K562 (cell line): ENCODE measurements at regions not wholly inside any gene's neighbourhood (a gene's known extent, or its start where the extent isn't known, plus 50 kb on each side); places are given as distances from the start of the nearest gene placed in this dataset.

Source experiments
- ATAC-seq: fragments of 200-7000 bp; cut with Tn5 transposase; 3 replicates; pipeline ENCODE4 v1.9.1; 2020; ENCODE audit warnings: moderate library complexity
- BruUV-seq: library from RNA; stranded (reverse); fragments of 400-500 nt; replicated peaks from 2 replicates; lab custom pipeline; 2021; lab: Mats Ljungman, UMichigan
- CTCF ChIA-PET: fragments of 300-600 bp; formaldehyde crosslinking; extraction: SDS; loops from one replicate; lab custom pipeline; 2021; ENCODE audit warnings: low intra/inter-chr PET ratio; lab: Yijun Ruan, JAX
- POLR2A ChIA-PET: fragments of 300-600, 350-650 bp; sonication (Branson Sonifier 250); formaldehyde crosslinking; extraction: SDS; loops from one replicate; lab custom pipeline; 2021; ENCODE audit warnings: antibody characterized with exemption, inconsistent platforms; lab: Yijun Ruan, JAX
- DNase-seq, 4 experiments: peaks; one replicate each; pipeline versions ENCODE4 v3.0.0 to v3.0.0-alpha.2; 2011 to 2018; ENCODE audit warnings: low spot score in 3 of 4, mixed read lengths in 3 of 4; ENCODE audit errors: extremely low read depth in 1 of 4
- FAIRE-seq: peaks from 2 replicates; lab custom pipeline; 2011; peaks lifted over from hg19 to GRCh38; lab: Jason Lieb, UNC
- H2AFZ ChIP-seq: 2 replicates; pipeline ENCODE4 v1.6.0; 2011; ENCODE audit warnings: low read depth, low read length, control low read depth, inconsistent platforms
- H3K27ac ChIP-seq: fragments of 200-600 bp; 3 replicates; pipeline ENCODE4 v1.8.0; 2011; ENCODE audit warnings: low read depth, mild to moderate bottlenecking, control low read depth, inconsistent platforms, low read length, moderate library complexity, mixed read lengths; ENCODE audit errors: extremely low read depth
- H3K27me3 ChIP-seq, 2 experiments: fragments of 300-600 bp in 1 of 2; 2 replicates in 1 of 2; 3 replicates in 1 of 2; pipeline versions ENCODE4 v1.6.0 to v1.8.0; 2011; ENCODE audit warnings: inconsistent platforms in 2 of 2, low read length in 2 of 2, mild to moderate bottlenecking in 1 of 2, mixed read lengths in 1 of 2, moderate library complexity in 1 of 2; ENCODE audit not compliant: control insufficient read depth in 2 of 2, insufficient read depth in 2 of 2
- H3K36me3 ChIP-seq: fragments of 300-600 bp; 3 replicates; pipeline ENCODE4 v1.8.0; 2011; ENCODE audit warnings: mild to moderate bottlenecking, low read length, inconsistent platforms; ENCODE audit not compliant: control insufficient read depth, insufficient read depth
- H3K4me1 ChIP-seq, 2 experiments: fragments of 200-600 bp in 1 of 2; replicated peaks in 1 of 2; 2 replicates in 1 of 2; 3 replicates in 1 of 2; pipeline versions ENCODE4 v1.5.1 to v1.8.0; 2011; ENCODE audit warnings: inconsistent platforms in 2 of 2, low read length in 2 of 2, mild to moderate bottlenecking in 1 of 2, mixed read lengths in 1 of 2, moderate library complexity in 1 of 2; ENCODE audit not compliant: control insufficient read depth in 2 of 2, insufficient read depth in 2 of 2
- H3K4me2 ChIP-seq: 2 replicates; pipeline ENCODE4 v1.6.1; 2011; ENCODE audit warnings: low read length, control low read depth, inconsistent platforms, mixed read lengths; ENCODE audit not compliant: insufficient read depth
- H3K4me3 ChIP-seq: fragments of 200-600 bp; sonication (generic), shearing (Covaris generic); 2 replicates; pipeline ENCODE4 v1.5.1; 2016; ENCODE audit warnings: control low read depth, inconsistent platforms
- H3K79me2 ChIP-seq: fragments of 200-600 bp; 3 replicates; pipeline ENCODE4 v1.8.0; 2011; ENCODE audit warnings: low read length, inconsistent platforms; ENCODE audit not compliant: control insufficient read depth, insufficient read depth
- H3K9ac ChIP-seq, 2 experiments: 2 replicates each; pipeline versions ENCODE4 v1.6.0 to v1.6.1; 2011; ENCODE audit warnings: low read depth in 2 of 2, low read length in 2 of 2, control low read depth in 1 of 2, inconsistent platforms in 1 of 2, mild to moderate bottlenecking in 1 of 2, mixed read lengths in 1 of 2; ENCODE audit not compliant: insufficient read depth in 1 of 2
- H3K9me1 ChIP-seq: one replicate; pipeline ENCODE4 v1.6.0; 2011; ENCODE audit warnings: inconsistent platforms, mild to moderate bottlenecking, low read length, moderate library complexity; ENCODE audit not compliant: control insufficient read depth, insufficient read depth
- H3K9me3 ChIP-seq: replicated peaks from 2 replicates; pipeline ENCODE4 v1.5.1; 2011; ENCODE audit warnings: low read depth, low read length, inconsistent platforms; ENCODE audit not compliant: control insufficient read depth, insufficient read depth
- H4K20me1 ChIP-seq: replicated peaks from 2 replicates; pipeline ENCODE4 v1.6.1; 2011; ENCODE audit warnings: low read length, inconsistent platforms, mixed read lengths; ENCODE audit not compliant: control insufficient read depth, insufficient read depth
- ASH1L ChIP-seq: fragments of 450-650 bp; IDR thresholded peaks from 2 replicates; pipeline ENCODE4 v1.6.1; 2018; ENCODE audit warnings: borderline replicate concordance, mild to moderate bottlenecking, low read depth; ENCODE audit not compliant: partially characterized antibody
- ATF7 ChIP-seq: fragments of 450-650 bp; IDR thresholded peaks from 2 replicates; pipeline ENCODE4 v1.7.1; 2014; ENCODE audit warnings: mild to moderate bottlenecking, moderate library complexity
- ETV5 ChIP-seq: sonication (generic); formaldehyde crosslinking; IDR thresholded peaks from 2 replicates; pipeline ENCODE4 v1.4.0; 2020; ENCODE audit warnings: low read depth, mild to moderate bottlenecking, missing genetic modification reagents
- FOXA3 ChIP-seq, 2 experiments: fragments of 450-650 bp in 1 of 2; sonication (generic) in 1 of 2; formaldehyde crosslinking; IDR thresholded peaks in 1 of 2; conservative IDR thresholded peaks in 1 of 2; 2 replicates each; pipeline versions ENCODE4 v1.4.0 to v1.8.0; 2020 to 2022; ENCODE audit warnings: mild to moderate bottlenecking in 2 of 2, missing genetic modification reagents in 1 of 2
- FOXM1 ChIP-seq, 2 experiments: fragments of 450-650 bp in 1 of 2; sonication (generic) in 1 of 2; formaldehyde crosslinking in 1 of 2; IDR thresholded peaks; 2 replicates each; pipeline versions ENCODE4 v1.6.1 to v1.9.0; 2017 to 2022; ENCODE audit warnings: low read depth in 2 of 2, mild to moderate bottlenecking in 2 of 2, missing genetic modification reagents in 1 of 2, moderate library complexity in 1 of 2
- HDAC3 ChIP-seq: fragments of 450-650 bp; IDR thresholded peaks from 2 replicates; pipeline ENCODE4 v1.6.1; 2018; ENCODE audit warnings: borderline replicate concordance, mild to moderate bottlenecking, moderate library complexity; ENCODE audit not compliant: partially characterized antibody
- NCOR1 ChIP-seq: fragments of 450-650 bp; IDR thresholded peaks from 2 replicates; pipeline ENCODE4 v1.6.1; 2016; ENCODE audit warnings: mild to moderate bottlenecking, moderate library complexity
- NFRKB ChIP-seq: fragments of 450-650 bp; IDR thresholded peaks from 2 replicates; pipeline ENCODE4 v1.6.1; 2016; ENCODE audit warnings: low read depth
- POLR3G ChIP-seq: IDR thresholded peaks from 2 replicates; pipeline ENCODE4 v1.6.1; 2011; ENCODE audit not compliant: insufficient read length, insufficient replicate concordance; ENCODE audit errors: extremely low read depth
- SLC30A9 ChIP-seq: fragments of 250-450 bp; sonication (Bioruptor Pico); IDR thresholded peaks from 2 replicates; pipeline ENCODE4 v1.8.0; 2022; ENCODE audit warnings: mild to moderate bottlenecking, moderate library complexity
- STAT5A ChIP-seq: IDR thresholded peaks from 2 replicates; pipeline ENCODE4 v1.6.1; 2012; ENCODE audit warnings: low read length, inconsistent platforms, borderline replicate concordance
- ZNF224 ChIP-seq: sonication (generic); formaldehyde crosslinking; IDR thresholded peaks from 2 replicates; pipeline ENCODE4 v1.8.0; 2022; ENCODE audit warnings: mild to moderate bottlenecking, missing genetic modification reagents
- ZNF311 ChIP-seq: fragments of 250-450 bp; sonication (Bioruptor Pico); IDR thresholded peaks from 2 replicates; pipeline ENCODE4 v1.4.0; 2020; ENCODE audit warnings: mild to moderate bottlenecking, moderate library complexity
- ZNF316 ChIP-seq: fragments of 450-650 bp; IDR thresholded peaks from 2 replicates; pipeline ENCODE4 v1.6.1; 2016
- WGBS: fragments of 100-300 bp; shearing (Covaris generic); methylation state at CpG from one replicate; pipeline ENCODE4 v1.1.6; 2016; ENCODE audit warnings: low coverage, mixed read lengths; ENCODE audit not compliant: insufficient coverage; ENCODE audit errors: missing lambda C conversion rate; 5-methylcytosine and 5-hydroxymethylcytosine counted together
- in situ Hi-C: fragments of 300-500 bp; cut with MboI; formaldehyde crosslinking; loops from 4 replicates; pipeline ENCODE4 v1.15.0; 2018; ENCODE audit warnings: inconsistent platforms, mixed read lengths
- intact Hi-C: fragments of 100-400 bp; cut with micrococcal nuclease; formaldehyde crosslinking; loops from 2 replicates; pipeline ENCODE4 v1.14.2; 2022
- TF ChIP-seq, protein P1 (sequence below), 2 experiments: fragments of 200-800 bp in 1 of 2; sonication (Bioruptor generic) in 1 of 2; sonication (generic) in 1 of 2; formaldehyde crosslinking in 1 of 2; IDR thresholded peaks in 1 of 2; conservative IDR thresholded peaks in 1 of 2; 2 replicates each; pipeline versions ENCODE4 v1.5.0 to v1.6.1; 2016 to 2020; ENCODE audit warnings: missing compliant biosample characterization in 1 of 2, missing genetic modification characterization in 1 of 2, missing genetic modification reagents in 1 of 2
- TF ChIP-seq, protein P2 (sequence below): fragments of 200-800 bp; sonication (Bioruptor generic); IDR thresholded peaks from 2 replicates; pipeline ENCODE4 v1.6.1; 2017; ENCODE audit warnings: missing genetic modification characterization, missing compliant biosample characterization

DNA sequence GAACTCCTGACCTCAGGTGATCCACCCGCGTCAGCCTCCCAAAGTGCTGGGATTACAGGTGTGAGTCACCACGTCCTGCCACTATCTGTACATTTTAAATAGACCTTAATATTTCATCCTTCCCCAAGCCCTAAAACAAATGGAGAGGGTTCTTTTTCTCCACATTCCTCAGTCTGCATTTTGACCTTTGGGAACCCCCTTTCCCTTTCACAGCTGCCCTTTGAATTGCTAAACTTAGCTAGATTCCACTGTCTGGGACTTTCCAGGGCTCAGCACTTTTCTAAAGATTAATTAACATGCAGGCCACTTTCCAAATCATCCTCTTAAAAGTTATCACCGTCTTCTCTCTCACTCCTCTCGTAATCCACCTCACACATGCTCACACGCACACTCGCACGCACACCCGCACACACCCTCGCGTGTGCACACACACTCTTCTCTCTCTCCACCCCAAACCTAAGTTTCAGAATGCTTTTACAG is 124.2 kb downstream of the TMCO5A start (continued):
- TF ChIP-seq ASH1L (no peak), ZNF224 (CRISPR knock-in tag) (no peak), STAT5A (no peak), NFRKB (no peak), SLC30A9 (CRISPR knock-in tag) (no peak), NCOR1 (no peak), ETV5 (CRISPR knock-in tag) (no peak), ATF7 (no peak), FOXM1 (IDR thresholded peaks at IDR 0.05; ENCODE audit: low read depth) (no peak), FOXM1 (CRISPR knock-in tag; IDR thresholded peaks at IDR 0.05; ENCODE audit: low read depth) (no peak), HDAC3 (no peak), ZNF311 (no peak)

DNA sequence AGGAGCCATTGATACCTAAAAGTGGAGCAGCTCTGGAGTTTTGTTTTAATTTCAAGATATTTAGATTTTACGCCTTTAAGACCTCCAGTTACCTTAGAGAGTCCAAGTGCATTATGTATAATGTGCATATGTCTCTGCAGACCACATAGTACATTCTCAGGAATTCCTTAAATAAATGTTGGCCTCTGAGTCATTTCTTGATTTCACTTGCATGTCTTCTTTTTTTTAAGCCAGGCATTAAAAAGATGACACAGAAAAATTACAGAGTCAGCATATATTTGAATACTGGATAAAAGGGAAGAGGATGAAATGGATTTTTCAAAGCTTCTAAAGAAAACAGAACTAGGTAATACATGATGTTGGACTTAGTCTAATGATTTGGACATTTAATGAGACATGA is 125.2 kb downstream of the TMCO5A start:
- WGBS = 7% methylated on average over 1 of the region's 1 CpG
- Histone ChIP-seq H3K36me3 (no peaks in the 10 kb centered on the region), H4K20me1 (no peaks in the 10 kb centered on the region), H3K27me3 (peaks cover 4 to 5% of the 10 kb centered on the region in 2 experiments; a peak in 2 of 5 replicates), H3K9ac (no peak overlapping the region), H3K27ac (no peak overlapping the region), H3K4me1 (no peaks in the 10 kb centered on the region), H3K79me2 (no peaks in the 10 kb centered on the region), H3K4me3 (no peak overlapping the region), H3K9me1 (no peaks in the 10 kb centered on the region), H3K9me3 (no peaks in the 10 kb centered on the region), H3K4me2 (no peak overlapping the region), H2AFZ (no peak overlapping the region)
- FAIRE-seq = no peak
- BruUV-seq = no TSS peak
- in situ Hi-C loops = no loop called here
- intact Hi-C loops = no loop called here
- ChIA-PET POLR2A (interaction anchor here (0.8 kb wide), 1 partner anchor 9 kb away, joined by 3 read pairs; no protein-coding TSS in a partner anchor), CTCF (no interaction called here)
- ATAC-seq = no peak
- DNase-seq = no peak
- no peak for TF ChIP-seq FOXA3 (CRISPR knock-in tag; conservative IDR thresholded peaks at IDR 0.05 in 1 of 2, IDR thresholded peaks at IDR 0.05 in 1 of 2)
- TF ChIP-seq ZNF316 = peak; percentile 90
- TF ChIP-seq POLR3G = no peak
- TF ChIP-seq, protein P1, sequence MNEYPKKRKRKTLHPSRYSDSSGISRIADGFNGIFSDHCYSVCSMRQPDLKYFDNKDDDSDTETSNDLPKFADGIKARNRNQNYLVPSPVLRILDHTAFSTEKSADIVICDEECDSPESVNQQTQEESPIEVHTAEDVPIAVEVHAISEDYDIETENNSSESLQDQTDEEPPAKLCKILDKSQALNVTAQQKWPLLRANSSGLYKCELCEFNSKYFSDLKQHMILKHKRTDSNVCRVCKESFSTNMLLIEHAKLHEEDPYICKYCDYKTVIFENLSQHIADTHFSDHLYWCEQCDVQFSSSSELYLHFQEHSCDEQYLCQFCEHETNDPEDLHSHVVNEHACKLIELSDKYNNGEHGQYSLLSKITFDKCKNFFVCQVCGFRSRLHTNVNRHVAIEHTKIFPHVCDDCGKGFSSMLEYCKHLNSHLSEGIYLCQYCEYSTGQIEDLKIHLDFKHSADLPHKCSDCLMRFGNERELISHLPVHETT (CRISPR knock-in tag; conservative IDR thresholded peaks at IDR 0.05 in 1 of 2, IDR thresholded peaks at IDR 0.05 in 1 of 2) = no peak
- TF ChIP-seq, protein P2, sequence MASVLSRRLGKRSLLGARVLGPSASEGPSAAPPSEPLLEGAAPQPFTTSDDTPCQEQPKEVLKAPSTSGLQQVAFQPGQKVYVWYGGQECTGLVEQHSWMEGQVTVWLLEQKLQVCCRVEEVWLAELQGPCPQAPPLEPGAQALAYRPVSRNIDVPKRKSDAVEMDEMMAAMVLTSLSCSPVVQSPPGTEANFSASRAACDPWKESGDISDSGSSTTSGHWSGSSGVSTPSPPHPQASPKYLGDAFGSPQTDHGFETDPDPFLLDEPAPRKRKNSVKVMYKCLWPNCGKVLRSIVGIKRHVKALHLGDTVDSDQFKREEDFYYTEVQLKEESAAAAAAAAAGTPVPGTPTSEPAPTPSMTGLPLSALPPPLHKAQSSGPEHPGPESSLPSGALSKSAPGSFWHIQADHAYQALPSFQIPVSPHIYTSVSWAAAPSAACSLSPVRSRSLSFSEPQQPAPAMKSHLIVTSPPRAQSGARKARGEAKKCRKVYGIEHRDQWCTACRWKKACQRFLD (CRISPR knock-in tag) = no peak
